ENCODE measurements at regions not wholly inside any gene's neighbourhood (a gene's known extent, or its start where the extent isn't known, plus 50 kb on each side); places are given as distances from the start of the nearest gene placed in this dataset.

DNA sequence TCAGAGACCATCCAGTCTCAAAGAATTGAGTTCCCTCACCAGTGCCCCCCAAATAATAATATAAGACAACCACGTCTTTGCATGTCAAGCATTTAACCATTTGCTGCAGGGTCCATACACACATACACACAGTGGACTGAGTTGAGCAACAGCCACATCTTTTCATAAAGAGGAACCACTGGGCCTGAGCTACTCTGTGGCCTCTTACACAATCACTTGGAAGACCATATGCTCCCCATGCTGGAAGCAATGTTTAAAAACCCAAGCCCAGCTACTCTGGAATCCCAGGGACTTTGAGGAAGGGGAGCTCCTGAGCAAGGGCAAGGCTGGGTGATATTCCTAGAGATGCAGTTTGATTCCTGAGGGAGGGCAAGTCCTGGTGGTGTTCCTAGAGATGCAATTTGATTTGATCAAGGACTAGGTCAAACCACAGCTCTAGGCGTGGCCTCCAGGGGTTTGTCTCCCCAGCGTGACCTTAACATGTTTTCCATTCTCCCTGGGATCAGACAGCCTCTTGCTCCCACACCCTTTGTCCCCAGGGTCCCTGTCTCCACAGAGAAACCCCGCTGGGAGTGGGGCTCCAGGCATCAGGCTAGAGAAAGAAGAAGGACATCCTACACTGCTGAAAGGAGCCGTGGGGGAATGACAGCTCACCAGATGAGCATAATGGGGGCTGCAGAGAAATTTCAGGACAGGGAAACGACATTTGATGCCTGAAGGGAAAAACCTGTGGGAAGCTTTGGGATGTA is 376.2 kb upstream of the MGMT start:
- TF ChIP-seq, protein P1, sequence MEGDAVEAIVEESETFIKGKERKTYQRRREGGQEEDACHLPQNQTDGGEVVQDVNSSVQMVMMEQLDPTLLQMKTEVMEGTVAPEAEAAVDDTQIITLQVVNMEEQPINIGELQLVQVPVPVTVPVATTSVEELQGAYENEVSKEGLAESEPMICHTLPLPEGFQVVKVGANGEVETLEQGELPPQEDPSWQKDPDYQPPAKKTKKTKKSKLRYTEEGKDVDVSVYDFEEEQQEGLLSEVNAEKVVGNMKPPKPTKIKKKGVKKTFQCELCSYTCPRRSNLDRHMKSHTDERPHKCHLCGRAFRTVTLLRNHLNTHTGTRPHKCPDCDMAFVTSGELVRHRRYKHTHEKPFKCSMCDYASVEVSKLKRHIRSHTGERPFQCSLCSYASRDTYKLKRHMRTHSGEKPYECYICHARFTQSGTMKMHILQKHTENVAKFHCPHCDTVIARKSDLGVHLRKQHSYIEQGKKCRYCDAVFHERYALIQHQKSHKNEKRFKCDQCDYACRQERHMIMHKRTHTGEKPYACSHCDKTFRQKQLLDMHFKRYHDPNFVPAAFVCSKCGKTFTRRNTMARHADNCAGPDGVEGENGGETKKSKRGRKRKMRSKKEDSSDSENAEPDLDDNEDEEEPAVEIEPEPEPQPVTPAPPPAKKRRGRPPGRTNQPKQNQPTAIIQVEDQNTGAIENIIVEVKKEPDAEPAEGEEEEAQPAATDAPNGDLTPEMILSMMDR (IDR thresholded peaks at IDR 0.05), result no peak
- Mint-ChIP-seq H3K4me1 (peaks cover 4% of the 10 kb centered on the region), H3K36me3 (ENCODE audit: low read depth) (no peaks in the 10 kb centered on the region), H3K9me3 (no peaks in the 10 kb centered on the region), H3K27me3 (ENCODE audit: low read depth, poor library complexity) (peaks cover 8% of the 10 kb centered on the region), H3K27ac (no peak overlapping the region), H3K4me3 (no peak overlapping the region)
- no peak for DNase-seq

DNA sequence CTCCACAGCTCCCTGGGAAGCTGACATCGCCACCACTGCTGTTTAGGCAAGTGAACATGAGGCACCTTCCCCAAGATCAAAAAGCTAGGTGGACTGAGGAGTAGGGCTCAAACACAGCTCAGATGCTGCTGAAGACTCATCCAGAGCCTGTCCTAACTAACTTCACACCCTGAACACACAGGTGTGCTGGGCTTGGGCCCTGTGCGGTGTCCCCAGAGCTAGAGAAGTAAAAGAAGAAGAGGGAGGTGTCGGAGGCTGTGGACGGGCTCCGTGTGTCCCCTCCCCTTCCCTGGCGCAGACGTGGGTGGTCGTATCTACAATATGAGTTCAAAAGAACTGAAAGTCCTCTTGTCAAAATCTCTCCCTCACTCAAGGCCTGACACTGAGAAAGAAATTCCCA is 373.4 kb upstream of the MGMT start:
- H3K4me3 Mint-ChIP-seq, result no peak overlapping the region
- no peaks in the 10 kb centered on the region for H3K36me3 Mint-ChIP-seq (ENCODE audit: low read depth)
- no peak for DNase-seq
- peaks cover 4% of the 10 kb centered on the region for H3K4me1 Mint-ChIP-seq
- H3K9me3 Mint-ChIP-seq, result no peaks in the 10 kb centered on the region
- TF ChIP-seq, protein P1 (IDR thresholded peaks at IDR 0.05), result no peak
- H3K27me3 Mint-ChIP-seq (ENCODE audit: low read depth, poor library complexity), result peaks cover 12% of the 10 kb centered on the region
- no peak overlapping the region for H3K27ac Mint-ChIP-seq

DNA sequence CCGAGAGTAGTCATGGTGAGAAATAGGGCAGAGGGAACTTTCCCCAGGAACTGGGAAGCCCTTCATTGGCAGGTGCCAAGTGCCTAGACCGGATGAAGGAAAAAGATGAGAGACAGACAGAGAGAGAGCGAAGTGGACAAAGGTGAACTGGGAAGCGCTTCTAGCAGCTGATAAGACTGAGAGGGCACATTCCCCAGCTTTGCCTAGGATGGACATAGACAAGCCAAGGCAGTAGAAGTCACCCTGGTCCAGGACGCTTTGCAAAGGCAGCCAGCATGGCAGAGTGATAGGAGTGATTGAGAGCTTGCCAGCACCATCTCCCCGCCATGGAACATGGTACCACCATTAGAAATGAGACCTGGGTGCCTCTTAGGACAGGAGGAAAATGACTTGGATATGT is 372.8 kb upstream of the MGMT start:
- no peaks in the 10 kb centered on the region for H3K9me3 Mint-ChIP-seq
- H3K27ac Mint-ChIP-seq, result no peak overlapping the region
- TF ChIP-seq, protein P1 (IDR thresholded peaks at IDR 0.05), result no peak
- no peak overlapping the region for H3K4me3 Mint-ChIP-seq
- H3K36me3 Mint-ChIP-seq (ENCODE audit: low read depth), result no peaks in the 10 kb centered on the region
- peaks cover 4% of the 10 kb centered on the region for H3K4me1 Mint-ChIP-seq
- peaks cover 12% of the 10 kb centered on the region for H3K27me3 Mint-ChIP-seq (ENCODE audit: low read depth, poor library complexity)
- no peak for DNase-seq

DNA sequence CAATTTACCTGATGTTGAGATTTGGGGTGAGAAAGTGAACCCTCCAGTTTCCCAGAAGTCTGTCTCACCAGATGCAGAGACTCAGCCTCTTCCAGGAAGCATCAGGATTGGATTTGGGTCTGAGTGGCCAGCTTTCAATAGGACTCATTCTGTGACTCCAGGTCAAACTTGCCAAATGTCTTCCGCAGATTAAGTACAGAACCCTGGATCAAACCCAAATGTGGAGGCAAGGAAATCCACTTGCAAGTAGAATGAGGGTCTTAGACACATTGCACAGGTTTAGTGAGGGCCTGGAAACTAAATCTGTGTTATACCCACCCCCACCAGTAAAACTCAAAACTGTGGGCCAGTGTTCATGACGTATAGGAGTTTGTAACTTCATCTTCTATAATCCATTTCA is 372.2 kb upstream of the MGMT start:
- Mint-ChIP-seq H3K9me3 (no peaks in the 10 kb centered on the region), H3K36me3 (ENCODE audit: low read depth) (no peaks in the 10 kb centered on the region), H3K27me3 (ENCODE audit: low read depth, poor library complexity) (peaks cover 12% of the 10 kb centered on the region), H3K27ac (no peak overlapping the region), H3K4me3 (no peak overlapping the region), H3K4me1 (peaks cover 4% of the 10 kb centered on the region)
- no peak for DNase-seq
- TF ChIP-seq, protein P1 (IDR thresholded peaks at IDR 0.05), result no peak

DNA sequence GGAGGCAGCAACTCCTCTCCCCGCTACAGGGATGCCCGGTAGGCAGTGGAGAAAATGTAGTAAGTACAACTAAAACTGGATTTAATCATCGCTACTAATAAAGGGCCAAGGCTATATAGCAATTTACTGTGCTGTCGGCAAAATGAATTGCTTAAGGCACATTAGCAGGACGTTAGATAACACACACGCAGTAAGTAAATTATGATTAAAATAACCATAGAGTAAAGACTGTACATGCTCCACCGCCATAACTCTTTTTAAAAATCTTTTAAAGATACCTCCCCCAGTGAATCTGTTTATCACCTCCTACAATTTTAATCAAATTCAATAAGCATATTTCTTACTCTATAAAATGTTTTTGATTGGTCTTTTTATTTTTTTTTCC is 371.4 kb upstream of the MGMT start:
- H3K4me3 Mint-ChIP-seq, result no peak overlapping the region
- no peak overlapping the region for H3K27ac Mint-ChIP-seq
- no peaks in the 10 kb centered on the region for H3K36me3 Mint-ChIP-seq (ENCODE audit: low read depth)
- H3K4me1 Mint-ChIP-seq, result peaks cover 4% of the 10 kb centered on the region
- no peak for DNase-seq
- TF ChIP-seq, protein P1 (IDR thresholded peaks at IDR 0.05), result no peak
- peaks cover 16% of the 10 kb centered on the region for H3K27me3 Mint-ChIP-seq (ENCODE audit: low read depth, poor library complexity)
- H3K9me3 Mint-ChIP-seq, result no peaks in the 10 kb centered on the region
